SK-N-MC (cell line): ENCODE measurements at regions not wholly inside any gene's neighbourhood (a gene's known extent, or its start where the extent isn't known, plus 50 kb on each side); places are given as distances from the start of the nearest gene placed in this dataset.

Experiments
- EZH2 ChIP-seq: fragments of 200-600 bp; sonication (generic); IDR thresholded peaks from one replicate; pipeline ENCODE4 v1.6.1; 2017; ENCODE audit warnings: antibody characterized with exemption
- FOXP2 ChIP-seq: optimal IDR thresholded peaks from 2 replicates; pipeline ENCODE3; 2011; ENCODE audit warnings: mild to moderate bottlenecking, moderate library complexity; ENCODE audit not compliant: insufficient read depth; ENCODE audit errors: extremely low read length, control extremely low read depth
- POLR2AphosphoS5 ChIP-seq: IDR thresholded peaks from 2 replicates; pipeline ENCODE4 v1.6.1; 2012; ENCODE audit warnings: mild to moderate bottlenecking, low read depth, low read length, borderline replicate concordance

DNA sequence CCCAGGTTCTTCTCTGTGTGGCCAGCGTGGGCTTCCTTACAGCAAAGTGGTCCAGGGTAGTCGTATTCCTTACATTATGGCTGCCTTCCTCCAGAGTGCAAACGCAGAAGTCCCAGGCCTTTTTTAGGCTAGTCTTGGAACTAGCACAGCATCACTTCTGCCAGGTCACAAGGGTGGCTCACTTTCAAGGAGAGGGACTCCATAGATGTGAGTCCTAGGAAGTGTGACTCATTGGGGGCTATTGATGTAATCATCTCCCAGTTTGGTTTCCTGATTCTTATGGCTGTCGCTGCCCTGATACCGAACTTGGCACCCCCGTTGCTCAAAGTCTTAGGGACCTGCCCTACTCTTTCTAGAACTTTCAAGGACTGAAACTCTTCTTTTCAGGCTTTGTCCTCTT lies 140.0 kb downstream of the DCK start:
- no peak for TF ChIP-seq POLR2AphosphoS5
- TF ChIP-seq EZH2 = no peak
- no peak for TF ChIP-seq FOXP2
